Astrocyte (in vitro differentiated cells and primary cell): ENCODE measurements at regions not wholly inside any gene's neighbourhood (a gene's known extent, or its start where the extent isn't known, plus 50 kb on each side); places are given as distances from the start of the nearest gene placed in this dataset.

Source experiments
- DNase-seq: peaks from one replicate; pipeline ENCODE4 v3.0.0-alpha.2; 2010; ENCODE audit warnings: low read depth
- FAIRE-seq: peaks from 2 replicates; lab custom pipeline; 2011; peaks lifted over from hg19 to GRCh38; lab: Jason Lieb, UNC
- H2AFZ ChIP-seq: 2 replicates; pipeline ENCODE4 v1.6.0; 2012; ENCODE audit warnings: low read depth, low read length, inconsistent platforms
- H3K27ac ChIP-seq: 2 replicates; pipeline ENCODE4 v1.5.1; 2011; ENCODE audit warnings: low read depth, low read length, inconsistent platforms
- H3K27me3 ChIP-seq: 2 replicates; pipeline ENCODE4 v1.6.0; 2011; ENCODE audit warnings: low read length, inconsistent platforms; ENCODE audit not compliant: insufficient read depth
- H3K36me3 ChIP-seq: 2 replicates; pipeline ENCODE4 v1.5.1; 2011; ENCODE audit warnings: low read length, inconsistent platforms; ENCODE audit not compliant: insufficient read depth
- H3K4me1 ChIP-seq: 2 replicates; pipeline ENCODE4 v1.5.1; 2011; ENCODE audit warnings: low read length, inconsistent platforms; ENCODE audit not compliant: insufficient read depth
- H3K4me2 ChIP-seq: 2 replicates; pipeline ENCODE4 v1.6.0; 2012; ENCODE audit warnings: low read length, inconsistent platforms
- H3K4me3 ChIP-seq: 2 replicates; pipeline ENCODE4 v1.5.1; 2011; ENCODE audit warnings: low read depth, mild to moderate bottlenecking, low read length, inconsistent platforms; ENCODE audit not compliant: insufficient read depth
- H3K79me2 ChIP-seq: 2 replicates; pipeline ENCODE4 v1.6.0; 2012; ENCODE audit warnings: mild to moderate bottlenecking, low read length, inconsistent platforms; ENCODE audit not compliant: insufficient read depth
- H3K9ac ChIP-seq: 2 replicates; pipeline ENCODE4 v1.6.0; 2012; ENCODE audit warnings: mild to moderate bottlenecking, low read length, inconsistent platforms
- H3K9me3 ChIP-seq: 2 replicates; pipeline ENCODE4 v1.5.1; 2012; ENCODE audit warnings: low read depth, mild to moderate bottlenecking, low read length, inconsistent platforms; ENCODE audit not compliant: insufficient read depth
- H4K20me1 ChIP-seq: 2 replicates; pipeline ENCODE4 v1.6.0; 2012; ENCODE audit warnings: low read length, inconsistent platforms; ENCODE audit not compliant: insufficient read depth
- H3K27ac Mint-ChIP-seq: one replicate; pipeline ENCODE4 v1.8.0; 2021; ENCODE audit warnings: mild to moderate bottlenecking, mixed read lengths; ENCODE audit not compliant: unreplicated experiment
- H3K27me3 Mint-ChIP-seq: one replicate; pipeline ENCODE4 v1.8.0; 2021; ENCODE audit warnings: low read depth, mixed read lengths; ENCODE audit not compliant: unreplicated experiment
- H3K36me3 Mint-ChIP-seq: one replicate; pipeline ENCODE4 v1.8.0; 2021; ENCODE audit warnings: low read depth, mixed read lengths; ENCODE audit not compliant: unreplicated experiment
- H3K4me1 Mint-ChIP-seq: one replicate; pipeline ENCODE4 v1.8.0; 2021; ENCODE audit warnings: low read depth, mixed read lengths; ENCODE audit not compliant: unreplicated experiment
- H3K4me3 Mint-ChIP-seq: one replicate; pipeline ENCODE4 v1.8.0; 2021; ENCODE audit warnings: mild to moderate bottlenecking, moderate library complexity, mixed read lengths; ENCODE audit not compliant: unreplicated experiment
- H3K9me3 Mint-ChIP-seq: one replicate; pipeline ENCODE4 v1.8.0; 2021; ENCODE audit warnings: mild to moderate bottlenecking, mixed read lengths; ENCODE audit not compliant: unreplicated experiment
- CTCF ChIP-seq: IDR thresholded peaks from 2 replicates; pipeline ENCODE4 v1.5.1; 2011; ENCODE audit warnings: low read depth, mild to moderate bottlenecking, inconsistent platforms, low read length, moderate library complexity; ENCODE audit not compliant: insufficient read depth
- EZH2 ChIP-seq: IDR thresholded peaks from 2 replicates; pipeline ENCODE4 v1.6.1; 2012; ENCODE audit warnings: mild to moderate bottlenecking, low read length, inconsistent platforms; ENCODE audit not compliant: insufficient read depth

DNA sequence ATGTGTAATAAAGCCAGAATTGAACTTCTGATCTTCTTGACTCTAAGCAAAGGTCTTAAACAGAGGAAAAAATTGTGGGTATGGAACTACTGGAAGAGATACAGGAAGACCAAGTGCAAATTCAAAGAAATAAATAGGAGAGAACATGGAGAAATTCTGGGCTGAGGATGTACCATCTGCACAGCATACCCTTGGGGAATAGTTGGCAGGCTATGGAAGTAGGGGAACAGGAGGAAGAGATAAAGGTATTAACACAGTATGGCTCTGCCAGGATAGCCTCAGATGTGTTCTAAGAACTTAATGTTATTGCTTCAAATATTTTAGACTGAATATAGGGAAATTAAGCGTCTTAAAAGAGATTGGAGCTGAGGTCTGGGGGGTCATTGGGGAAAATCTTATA lies 485.4 kb downstream of the CNTN3 start:
- no peak for DNase-seq
- Histone ChIP-seq H3K4me2 (no peak overlapping the region), H3K4me3 (no peak overlapping the region), H3K9me3 (no peaks in the 10 kb centered on the region), H2AFZ (no peak overlapping the region), H3K36me3 (no peaks in the 10 kb centered on the region), H3K79me2 (no peaks in the 10 kb centered on the region), H3K4me1 (no peaks in the 10 kb centered on the region), H3K9ac (no peak overlapping the region), H3K27me3 (no peaks in the 10 kb centered on the region), H4K20me1 (no peaks in the 10 kb centered on the region), H3K27ac (no peak overlapping the region)
- H3K4me1 Mint-ChIP-seq: no peaks in the 10 kb centered on the region
- H3K9me3 Mint-ChIP-seq: peaks cover 2% of the 10 kb centered on the region
- H3K36me3 Mint-ChIP-seq: peaks cover 2% of the 10 kb centered on the region
- TF ChIP-seq CTCF: no peak
- TF ChIP-seq EZH2: no peak
- H3K27ac Mint-ChIP-seq: no peak overlapping the region
- no peak for FAIRE-seq
- no peaks in the 10 kb centered on the region for H3K27me3 Mint-ChIP-seq
- no peak overlapping the region for H3K4me3 Mint-ChIP-seq

GRCh38 chr3:74127256-74127655 lies 487.2 kb downstream of the CNTN3 start:
- FAIRE-seq (no peak), DNase-seq (no peak)
- H3K27ac Mint-ChIP-seq: no peak overlapping the region
- no peak for TF ChIP-seq EZH2
- TF ChIP-seq CTCF: no peak
- Histone ChIP-seq H3K4me1 (no peaks in the 10 kb centered on the region), H3K27me3 (no peaks in the 10 kb centered on the region), H4K20me1 (no peaks in the 10 kb centered on the region), H3K79me2 (no peaks in the 10 kb centered on the region), H3K4me3 (no peak overlapping the region), H2AFZ (no peak overlapping the region), H3K27ac (no peak overlapping the region), H3K4me2 (no peak overlapping the region), H3K9ac (no peak overlapping the region), H3K9me3 (no peaks in the 10 kb centered on the region), H3K36me3 (no peaks in the 10 kb centered on the region)
- H3K27me3 Mint-ChIP-seq: no peaks in the 10 kb centered on the region
- H3K4me3 Mint-ChIP-seq: no peak overlapping the region
- peaks cover 2% of the 10 kb centered on the region for H3K9me3 Mint-ChIP-seq
- H3K4me1 Mint-ChIP-seq: no peaks in the 10 kb centered on the region
- H3K36me3 Mint-ChIP-seq: peaks cover 2% of the 10 kb centered on the region

DNA sequence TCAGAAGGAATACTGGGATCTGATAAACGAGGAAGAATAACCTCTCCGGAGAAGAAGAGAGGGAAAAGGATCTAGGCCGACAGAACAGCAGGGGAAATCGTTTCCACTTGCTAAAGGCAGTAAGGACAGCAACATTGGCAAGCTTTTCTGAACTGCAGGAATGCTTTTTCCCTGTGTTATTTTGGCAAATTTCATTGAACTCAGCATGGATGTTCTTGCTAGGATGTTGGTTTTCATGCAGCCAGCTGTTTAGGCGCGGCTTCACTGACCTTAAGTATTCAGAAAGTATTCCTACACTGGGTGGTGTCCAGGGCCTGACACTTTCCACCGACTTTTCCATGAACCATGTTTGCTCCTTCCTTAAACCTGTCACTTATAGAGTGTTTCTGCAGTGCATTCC lies 489.7 kb downstream of the CNTN3 start:
- Histone ChIP-seq H4K20me1 (no peaks in the 10 kb centered on the region), H3K4me1 (no peaks in the 10 kb centered on the region), H3K9me3 (no peaks in the 10 kb centered on the region), H3K9ac (no peak overlapping the region), H2AFZ (no peak overlapping the region), H3K27ac (no peak overlapping the region), H3K36me3 (no peaks in the 10 kb centered on the region), H3K4me3 (no peak overlapping the region), H3K27me3 (no peaks in the 10 kb centered on the region), H3K4me2 (no peak overlapping the region), H3K79me2 (no peaks in the 10 kb centered on the region)
- DNase-seq (no peak), FAIRE-seq (no peak)
- Mint-ChIP-seq H3K4me1 (no peaks in the 10 kb centered on the region), H3K27me3 (no peaks in the 10 kb centered on the region), H3K4me3 (no peak overlapping the region), H3K27ac (no peak overlapping the region), H3K9me3 (no peaks in the 10 kb centered on the region), H3K36me3 (no peaks in the 10 kb centered on the region)
- TF ChIP-seq CTCF (no peak), EZH2 (no peak)
